ENCODE measurements at regions not wholly inside any gene's neighbourhood (a gene's known extent, or its start where the extent isn't known, plus 50 kb on each side); places are given as distances from the start of the nearest gene placed in this dataset.

GRCh38 chr6:80446454-80447045, 340.1 kb downstream of the BCKDHB start:
- intact Hi-C loops (cut with micrococcal nuclease) = no loop called here
- no peak for TF ChIP-seq CTCF (IDR thresholded peaks at IDR 0.05)

GRCh38 chr6:80445751-80446150, 339.3 kb downstream of the BCKDHB start:
- Histone ChIP-seq H3K4me1 (ENCODE audit: control insufficient read depth in 1 of 2, insufficient read depth in 2 of 2, low read length in 2 of 2) (peaks cover 8 to 11% of the 10 kb centered on the region in 2 donors), H3K4me2 (replicated peaks; ENCODE audit: extremely low read depth, low read length, poor library complexity, severe bottlenecking) (no peak overlapping the region), H3K27me3 (ENCODE audit: control insufficient read depth in 2 of 2, insufficient read depth in 2 of 2, low read length in 2 of 2) (no peaks in the 10 kb centered on the region), H4K20me1 (ENCODE audit: insufficient read depth, low read length) (no peaks in the 10 kb centered on the region), H3K4me3 (replicated peaks in 1 of 3; ENCODE audit: low read depth in 2 of 3, low read length in 3 of 3) (no peak overlapping the region), H3K79me2 (ENCODE audit: insufficient read depth, low read length) (no peaks in the 10 kb centered on the region), H3K36me3 (replicated peaks in 1 of 2; ENCODE audit: control insufficient read depth in 1 of 2, insufficient read depth in 2 of 2, low read length in 2 of 2) (no peaks in the 10 kb centered on the region), H3K9ac (ENCODE audit: insufficient read depth, low read length, poor library complexity, severe bottlenecking) (no peak overlapping the region), H2AFZ (ENCODE audit: insufficient read depth, low read depth, low read length, poor library complexity, severe bottlenecking) (no peak overlapping the region), H3K27ac (ENCODE audit: low read depth in 1 of 2, low read length in 2 of 2) (no peak overlapping the region), H3K9me3 (replicated peaks in 1 of 2; ENCODE audit: control insufficient read depth in 1 of 2, insufficient read depth in 1 of 2, low read length in 2 of 2) (peaks cover 0 to 4% of the 10 kb centered on the region in 2 donors)
- Mint-ChIP-seq H3K4me1 (peaks cover 15% of the 10 kb centered on the region), H3K36me3 (no peaks in the 10 kb centered on the region), H3K9me3 (peaks cover 2 to 9% (median 4%) of the 10 kb centered on the region in 7 donors), H3K27me3 (ENCODE audit: low read depth in 3 of 3) (no peaks in the 10 kb centered on the region), H3K4me3 (no peak overlapping the region), H3K27ac (no peak overlapping the region)
- intact Hi-C loops (cut with micrococcal nuclease) = no loop called here
- no peak for DNase-seq
- TF ChIP-seq CTCF (IDR thresholded peaks at IDR 0.05) = no peak

More at GRCh38 chr6:80446454-80447045, 340.1 kb downstream of the BCKDHB start:
- Mint-ChIP-seq H3K4me1 (peaks cover 15% of the 10 kb centered on the region), H3K9me3 (peaks cover 2 to 9% (median 5%) of the 10 kb centered on the region in 7 donors), H3K36me3 (no peaks in the 10 kb centered on the region), H3K27me3 (ENCODE audit: low read depth in 3 of 3) (no peaks in the 10 kb centered on the region), H3K27ac (no peak overlapping the region), H3K4me3 (no peak overlapping the region)
- Histone ChIP-seq H3K79me2 (ENCODE audit: insufficient read depth, low read length) (no peaks in the 10 kb centered on the region), H3K4me3 (replicated peaks in 1 of 3; ENCODE audit: low read depth in 2 of 3, low read length in 3 of 3) (no peak overlapping the region), H3K36me3 (replicated peaks in 1 of 2; ENCODE audit: control insufficient read depth in 1 of 2, insufficient read depth in 2 of 2, low read length in 2 of 2) (no peaks in the 10 kb centered on the region), H3K27me3 (ENCODE audit: control insufficient read depth in 2 of 2, insufficient read depth in 2 of 2, low read length in 2 of 2) (no peaks in the 10 kb centered on the region), H3K9ac (ENCODE audit: insufficient read depth, low read length, poor library complexity, severe bottlenecking) (no peak overlapping the region), H3K4me1 (ENCODE audit: control insufficient read depth in 1 of 2, insufficient read depth in 2 of 2, low read length in 2 of 2) (peaks cover 8 to 11% of the 10 kb centered on the region in 2 donors), H3K27ac (ENCODE audit: low read depth in 1 of 2, low read length in 2 of 2) (no peak overlapping the region), H2AFZ (ENCODE audit: insufficient read depth, low read depth, low read length, poor library complexity, severe bottlenecking) (no peak overlapping the region), H3K9me3 (replicated peaks in 1 of 2; ENCODE audit: control insufficient read depth in 1 of 2, insufficient read depth in 1 of 2, low read length in 2 of 2) (peaks cover 0 to 4% of the 10 kb centered on the region in 2 donors), H3K4me2 (replicated peaks; ENCODE audit: extremely low read depth, low read length, poor library complexity, severe bottlenecking) (no peak overlapping the region), H4K20me1 (ENCODE audit: insufficient read depth, low read length) (no peaks in the 10 kb centered on the region)
- DNase-seq = no peak
- 90% methylated on average over 2 of the region's 5 CpGs for WGBS (ENCODE audit: insufficient coverage)

All from CD14-positive monocyte (primary cell).